ENCODE measurements at regions not wholly inside any gene's neighbourhood (a gene's known extent, or its start where the extent isn't known, plus 50 kb on each side); places are given as distances from the start of the nearest gene placed in this dataset.

DNA sequence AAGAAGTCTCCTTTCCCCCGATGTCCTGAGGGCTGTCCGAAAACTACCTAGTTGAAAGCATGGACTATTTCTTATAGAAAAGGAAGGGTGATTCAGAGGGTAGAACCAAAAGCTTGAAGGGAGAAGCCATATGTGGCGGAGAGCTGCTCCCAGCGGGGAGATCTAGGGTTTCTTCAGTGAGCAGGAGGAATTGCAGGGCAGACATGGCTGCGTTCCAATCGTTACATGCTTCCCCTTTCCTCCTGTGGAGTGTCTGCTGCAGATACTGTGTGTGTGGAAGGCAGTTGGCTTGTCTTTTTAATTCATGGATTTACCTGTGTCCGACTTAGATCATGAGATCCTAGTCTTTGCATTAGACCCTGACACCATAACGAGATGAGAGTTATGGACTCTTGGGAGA, 799.5 kb downstream of the QKI start:
- DNase-seq (ENCODE audit: low spot score), result no peak

DNA sequence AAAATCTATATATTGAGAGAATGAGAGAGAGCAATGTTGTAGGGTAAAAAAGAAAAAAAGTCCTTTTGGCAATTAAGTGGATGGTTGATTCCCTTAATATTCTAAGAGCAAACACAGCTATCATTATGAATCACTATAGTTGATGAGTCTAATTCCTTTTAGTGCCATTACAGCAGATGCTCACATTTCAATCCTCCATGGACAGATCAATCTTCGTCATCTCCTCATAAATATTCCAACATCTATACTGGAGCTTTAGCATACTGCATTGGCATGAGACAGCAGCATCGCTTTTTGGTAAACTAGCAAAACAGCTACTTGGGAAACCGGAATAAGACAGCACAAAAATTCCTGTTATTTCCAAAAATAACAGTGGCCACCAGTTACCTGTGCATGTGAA, 796.7 kb downstream of the QKI start:
- DNase-seq (ENCODE audit: low spot score), result no peak

DNA sequence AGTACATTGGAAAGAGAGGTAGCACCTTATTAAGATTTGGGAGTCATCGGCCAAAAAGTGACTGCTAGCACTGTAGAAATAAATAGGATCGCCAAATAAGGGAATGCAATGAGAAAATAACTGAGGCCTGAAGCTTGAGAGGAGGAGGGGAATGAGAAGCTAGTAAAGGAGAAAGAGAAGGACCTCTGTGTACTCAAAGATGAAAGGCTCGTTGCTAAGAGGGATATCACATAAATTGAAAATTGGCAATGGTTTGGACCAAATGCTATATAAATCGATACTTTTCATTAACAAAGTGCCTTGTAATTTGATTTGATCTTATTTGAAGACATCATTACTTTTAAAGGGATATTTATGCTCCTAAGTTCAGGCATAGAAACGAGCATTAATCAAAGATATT, 796.3 kb downstream of the QKI start:
- DNase-seq (ENCODE audit: low spot score), result no peak

DNA sequence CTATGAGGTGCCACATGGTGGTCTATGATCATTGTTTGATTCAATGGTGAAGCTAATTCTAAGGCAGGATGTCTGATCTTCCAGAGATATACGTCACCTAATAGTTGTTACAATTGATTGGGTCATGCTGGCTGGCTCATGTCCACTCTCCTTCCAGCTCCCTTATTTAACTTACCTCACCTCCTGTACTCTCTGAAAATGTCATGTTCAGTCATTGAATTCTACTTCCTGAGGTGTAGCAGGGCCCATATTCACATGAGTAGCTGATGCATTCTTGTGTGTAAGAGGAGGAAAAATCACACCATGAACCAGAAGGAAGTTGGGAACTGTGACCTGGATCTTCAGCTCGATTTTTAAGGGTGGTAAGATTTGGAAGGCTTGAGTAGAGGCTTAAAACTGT, 795.8 kb downstream of the QKI start:
- no peak for DNase-seq (ENCODE audit: low spot score)

DNA sequence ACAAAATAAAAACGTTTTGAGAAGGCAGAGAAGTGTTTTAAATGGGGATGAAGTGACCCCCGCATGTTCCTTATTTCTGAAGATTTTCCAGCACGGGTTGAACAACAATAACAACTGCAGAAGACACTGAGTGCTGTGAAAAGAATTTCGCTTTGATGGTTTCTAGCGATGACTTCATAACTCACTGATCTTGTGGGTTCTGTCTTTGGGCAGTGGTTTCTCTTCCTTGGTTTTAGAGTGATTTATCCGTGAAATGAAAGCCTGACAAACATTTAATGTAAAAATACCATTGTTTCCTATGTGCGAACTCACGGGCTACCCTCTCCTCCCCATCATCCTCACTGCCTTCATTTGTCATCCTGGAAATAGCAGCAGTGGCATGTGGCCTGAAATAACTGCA, 793.9 kb downstream of the QKI start:
- no peak for DNase-seq (ENCODE audit: low spot score)

DNA sequence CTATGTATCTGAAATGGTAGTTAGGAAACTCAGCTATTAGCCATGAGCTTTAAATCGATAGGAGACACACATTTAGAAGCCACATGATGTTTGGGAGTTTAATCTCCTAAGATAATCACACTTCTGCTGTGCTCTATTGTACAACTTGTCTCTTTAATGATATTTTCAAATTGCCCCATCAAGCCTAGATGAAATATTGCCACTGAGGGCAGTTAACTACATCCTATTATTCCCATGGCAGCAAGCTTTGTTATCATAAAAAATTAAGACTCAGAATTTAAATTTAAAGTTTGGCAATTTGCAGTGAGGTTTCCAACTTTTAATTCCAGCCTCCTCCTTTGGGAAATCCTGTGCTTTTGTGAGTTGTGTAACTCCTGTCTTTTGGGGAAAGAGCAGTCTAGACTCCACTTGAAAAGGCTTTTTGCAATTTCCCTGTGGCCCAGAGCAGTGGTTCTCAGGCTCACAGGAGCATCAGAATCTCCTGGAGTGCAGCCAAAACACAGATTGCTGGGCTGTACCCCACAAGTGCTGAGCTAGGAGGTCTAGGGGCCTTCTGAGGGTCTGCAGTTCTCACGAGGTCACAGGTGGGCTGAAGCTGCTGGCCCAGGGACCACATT, 792.4 kb downstream of the QKI start:
- DNase-seq (ENCODE audit: low spot score), result no peak

DNA sequence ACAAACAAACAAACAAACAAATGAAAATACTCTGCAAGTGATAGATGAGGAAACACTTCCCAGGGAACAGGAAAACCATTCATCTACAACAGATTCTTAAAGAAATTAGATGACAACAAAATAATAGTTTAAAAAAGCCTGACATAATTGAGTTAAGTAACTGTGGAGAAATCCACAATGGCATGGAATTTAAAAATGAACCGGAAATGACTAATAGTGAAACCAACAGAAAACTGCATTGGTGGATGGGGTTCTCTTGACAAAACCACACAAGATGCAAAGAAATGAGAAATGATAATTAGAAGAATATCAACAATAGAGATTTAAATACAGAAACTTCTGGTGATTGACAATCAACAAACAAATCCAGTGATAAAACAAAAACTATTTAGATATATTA, 785.6 kb downstream of the QKI start:
- no peak for DNase-seq (ENCODE audit: low spot score)

DNA sequence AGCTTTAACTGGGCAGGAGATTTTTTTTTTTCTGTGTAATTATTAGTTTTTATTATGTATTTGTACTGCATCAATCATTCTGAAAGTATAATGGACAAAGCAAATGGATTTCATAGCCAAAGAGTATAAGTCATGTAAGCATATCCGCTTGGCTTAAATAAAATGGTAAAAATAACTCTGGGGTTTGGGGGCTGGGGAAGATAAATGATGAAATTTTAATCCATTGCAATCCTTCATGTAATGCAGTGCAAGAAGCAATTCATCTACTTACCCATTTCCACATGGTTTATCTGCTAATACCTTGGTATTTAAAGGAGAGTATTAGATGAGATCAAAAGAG, 781.4 kb downstream of the QKI start:
- no peak for DNase-seq (ENCODE audit: low spot score)

DNA sequence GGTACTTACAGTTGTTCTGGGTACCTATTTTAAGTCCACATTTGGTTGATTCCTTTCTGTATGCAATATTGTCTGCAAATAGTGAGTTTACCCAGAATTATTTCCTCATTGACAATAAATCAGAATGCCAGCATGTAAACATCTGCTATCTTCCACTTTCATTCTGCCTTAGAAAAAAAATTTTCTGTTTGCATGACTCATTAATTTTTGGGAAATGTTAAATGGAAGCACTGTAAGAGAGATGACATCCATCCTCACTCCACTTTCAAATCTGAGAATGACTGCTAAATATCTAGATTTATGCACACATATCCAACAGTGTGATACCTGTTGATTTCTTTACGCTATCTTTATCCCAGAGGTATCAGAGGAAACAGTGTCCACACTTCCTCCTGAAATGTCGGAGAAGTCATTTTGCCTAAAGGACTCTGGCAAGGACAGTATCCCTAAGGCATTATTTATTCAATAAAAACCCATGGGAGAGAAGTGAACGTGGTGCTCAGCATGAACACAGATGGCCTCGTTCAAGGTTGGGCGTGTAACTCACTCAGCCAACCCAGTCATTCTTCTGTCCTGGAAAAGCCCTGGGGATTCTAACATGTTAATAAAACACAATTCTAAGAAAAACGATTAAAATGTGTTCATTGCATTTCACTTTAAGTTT, 780.9 kb downstream of the QKI start:
- DNase-seq (ENCODE audit: low spot score), result no peak

DNA sequence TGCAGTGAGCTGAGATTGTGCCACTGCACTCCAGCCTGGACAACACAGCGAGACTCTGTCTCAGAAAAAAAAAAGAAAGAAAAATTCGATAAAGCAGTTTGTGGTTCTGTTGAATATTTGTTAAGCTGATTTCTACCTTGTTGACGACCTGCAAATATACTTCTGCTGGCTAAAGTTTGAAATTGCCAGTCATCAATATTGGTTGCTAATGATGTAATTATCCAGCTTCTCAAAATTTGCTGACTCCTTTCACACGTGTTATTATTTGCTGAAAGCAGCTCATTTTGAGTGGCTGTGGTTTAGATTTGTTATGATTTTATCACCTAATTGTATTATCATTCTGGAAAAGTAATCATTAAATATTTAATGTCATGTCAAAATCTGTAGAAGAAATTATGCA, 774.3 kb downstream of the QKI start:
- no peak for DNase-seq (ENCODE audit: low spot score)

DNA sequence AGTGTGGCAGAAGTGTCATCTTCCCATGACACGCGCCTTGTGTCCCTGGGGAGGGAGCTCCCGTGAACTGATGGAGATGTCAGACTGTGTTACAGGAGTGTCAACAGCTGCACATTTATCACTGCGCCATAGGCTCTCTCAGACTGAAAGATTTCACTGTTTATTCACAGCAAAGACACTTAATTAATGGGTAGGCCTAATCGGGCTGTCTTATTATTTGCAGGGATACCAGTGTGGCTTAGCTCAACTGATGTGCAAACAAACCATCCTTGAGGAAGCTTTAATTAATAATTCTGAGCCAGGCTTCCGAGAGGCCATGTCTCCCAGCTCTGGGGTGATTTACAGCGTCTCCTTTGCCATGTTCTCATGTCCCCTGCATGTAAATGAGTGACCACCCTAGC, 771.0 kb downstream of the QKI start:
- no peak for DNase-seq (ENCODE audit: low spot score)

DNA sequence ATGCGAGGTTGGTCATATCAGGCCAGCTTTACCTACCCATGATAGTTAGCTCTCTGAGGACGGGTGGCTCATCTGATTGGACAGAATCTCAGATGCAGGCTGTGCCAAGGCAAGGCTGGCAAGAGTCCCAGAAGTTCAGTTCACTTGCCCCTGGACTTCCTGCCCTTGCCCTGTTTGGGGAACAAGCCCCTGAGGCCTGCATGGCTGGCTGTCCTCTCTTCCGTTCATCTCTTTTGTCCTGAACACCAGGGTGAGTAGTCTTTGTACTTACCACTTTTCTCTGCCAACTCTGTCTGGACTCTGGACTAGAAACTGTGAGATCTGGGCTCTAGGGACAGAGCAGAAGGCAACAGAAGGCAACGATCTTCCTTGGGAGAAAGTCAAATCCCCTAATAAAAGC, 769.9 kb downstream of the QKI start:
- no peak for DNase-seq (ENCODE audit: low spot score)

DNA sequence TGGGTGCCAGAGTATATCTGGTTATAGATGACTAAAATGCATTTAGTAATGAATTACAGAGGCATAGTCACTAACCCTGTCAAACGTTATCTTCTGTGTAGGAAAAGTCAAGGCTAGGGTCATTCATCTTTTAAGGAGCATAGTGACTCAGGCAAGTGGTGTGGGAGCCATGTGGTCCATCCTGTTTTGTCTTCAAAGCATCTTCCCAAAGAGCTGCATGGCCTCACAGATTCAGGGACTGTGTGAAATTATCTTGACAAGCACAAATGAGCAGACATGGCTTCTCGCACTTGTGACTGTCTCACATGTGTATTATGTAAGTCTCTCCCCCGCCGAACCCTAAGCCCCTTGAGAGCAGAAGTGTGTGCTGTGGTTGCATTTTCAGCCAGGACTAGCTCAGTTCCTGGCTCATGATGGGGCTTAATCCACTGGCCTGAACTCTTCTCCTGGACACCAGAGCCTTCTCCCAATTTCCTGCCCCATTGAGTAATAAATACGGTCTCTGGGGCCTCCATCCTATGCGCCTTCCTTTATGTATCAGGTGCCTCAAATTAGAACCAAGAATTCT, 769.1 kb downstream of the QKI start:
- DNase-seq (ENCODE audit: low spot score), result no peak

DNA sequence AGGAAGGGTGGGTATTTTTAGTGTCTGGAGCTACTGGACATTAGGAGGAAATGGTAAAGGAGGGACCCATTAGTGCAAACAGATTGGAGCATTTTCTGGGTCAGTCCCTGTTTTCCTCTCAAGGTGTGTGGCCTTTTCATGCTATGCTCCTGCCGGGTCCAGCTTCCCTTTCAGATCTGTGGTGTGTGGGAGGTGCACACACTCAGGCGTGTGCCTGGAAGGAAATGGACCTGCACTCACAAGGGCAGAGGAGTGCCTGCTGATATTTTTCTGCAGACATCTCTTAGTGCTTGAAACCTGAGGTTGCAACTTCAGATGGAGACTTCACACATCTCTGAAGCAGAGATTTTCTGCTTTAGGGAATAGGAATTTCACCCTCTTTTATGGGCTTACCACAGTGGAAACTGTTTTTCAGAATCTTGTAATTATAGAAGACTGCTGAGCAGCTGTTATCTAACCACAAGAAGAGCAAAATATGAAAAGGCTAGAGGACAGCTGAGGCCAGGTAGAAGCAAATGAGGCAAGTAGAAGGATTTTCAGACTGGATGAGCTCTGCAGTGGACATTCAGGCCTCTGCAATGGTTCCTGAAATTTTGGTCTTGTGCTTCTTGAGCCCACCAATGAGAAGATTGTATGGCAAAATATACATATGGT, 764.3 kb downstream of the QKI start:
- DNase-seq (ENCODE audit: low spot score), result no peak

DNA sequence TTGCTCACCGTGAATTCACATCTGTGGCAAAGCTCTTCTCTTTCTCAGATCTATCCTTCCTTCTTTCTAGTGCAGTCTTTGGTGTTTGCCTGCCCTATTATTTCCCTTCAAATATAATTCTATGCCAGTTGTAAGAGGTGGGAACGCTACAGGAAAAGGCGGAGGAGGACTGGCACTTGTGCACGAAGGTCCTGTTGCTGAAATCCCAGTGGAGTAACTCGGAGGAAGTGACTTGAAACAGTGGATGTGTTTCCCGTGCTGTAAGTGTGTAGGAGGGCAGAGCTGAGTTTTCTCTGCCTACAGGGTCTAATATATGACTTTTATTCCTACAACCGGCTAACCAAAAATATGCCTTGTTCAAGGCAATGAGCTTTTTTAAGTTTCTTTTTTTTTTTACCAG, 754.8 kb downstream of the QKI start:
- DNase-seq (ENCODE audit: low spot score), result no peak

DNA sequence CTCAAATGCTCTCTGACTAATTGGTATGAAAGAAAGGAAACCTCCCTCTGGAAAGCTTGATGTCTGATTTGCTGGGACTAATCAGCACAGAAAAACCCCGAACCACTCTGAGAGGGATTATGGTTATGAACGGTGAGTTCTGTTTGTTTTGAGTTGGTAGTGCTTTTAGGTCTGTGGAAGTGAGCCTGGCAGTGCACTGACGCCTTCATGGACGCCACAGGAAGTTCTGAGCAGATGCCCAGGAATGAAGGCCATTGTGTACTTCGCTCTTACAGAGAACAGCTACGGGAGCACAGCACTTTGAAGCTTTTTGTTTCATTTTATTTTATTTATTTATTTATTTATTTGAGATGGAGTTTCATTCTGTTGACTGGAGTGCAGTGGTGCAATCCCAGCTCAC, 754.1 kb downstream of the QKI start:
- DNase-seq (ENCODE audit: low spot score), result no peak

DNA sequence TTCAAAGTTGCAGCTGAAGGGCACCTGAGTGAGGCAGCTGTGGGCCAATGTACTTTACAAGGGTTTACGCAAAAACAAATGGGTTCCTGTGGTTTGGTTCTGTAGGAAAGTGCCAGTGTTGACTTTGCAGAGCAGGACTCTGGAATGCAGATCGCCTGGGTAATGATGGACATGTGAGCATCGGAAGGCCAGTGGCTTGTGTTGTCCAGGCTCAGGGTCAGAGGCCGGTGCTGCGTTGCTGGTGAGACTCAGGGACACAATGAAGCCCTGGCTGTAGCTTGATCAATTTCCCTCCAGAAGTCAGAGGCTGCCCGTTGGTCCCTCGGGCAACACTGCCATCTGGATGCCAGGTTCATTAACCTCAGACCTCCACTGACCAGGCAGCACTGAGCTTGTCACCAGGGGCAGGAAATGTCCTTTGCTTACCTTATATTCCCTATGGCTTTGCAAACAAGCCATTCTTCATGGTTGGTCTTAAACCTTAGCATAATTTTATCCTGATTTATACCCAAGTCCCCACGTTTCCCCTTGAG, 753.4 kb downstream of the QKI start:
- DNase-seq (ENCODE audit: low spot score), result no peak

DNA sequence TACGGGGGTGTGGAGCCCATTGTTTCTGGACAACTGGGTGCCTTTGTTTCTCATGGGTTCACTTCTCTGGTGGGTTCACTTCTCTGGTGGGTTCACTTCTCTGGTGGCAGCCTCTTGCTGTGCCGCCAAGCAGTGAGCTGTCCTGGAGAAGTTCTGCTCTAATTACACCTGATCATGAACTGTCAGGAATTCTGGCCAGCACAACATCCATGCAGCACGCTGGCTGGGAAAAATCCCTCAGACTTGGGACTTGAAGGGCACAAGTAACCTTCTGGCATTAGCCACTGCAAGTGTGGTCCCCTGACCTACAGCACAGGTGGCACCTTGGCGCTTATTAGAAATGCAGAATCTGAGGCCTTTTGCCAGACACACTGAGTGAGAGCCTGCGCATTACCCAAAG, 752.5 kb downstream of the QKI start:
- DNase-seq (ENCODE audit: low spot score), result no peak

DNA sequence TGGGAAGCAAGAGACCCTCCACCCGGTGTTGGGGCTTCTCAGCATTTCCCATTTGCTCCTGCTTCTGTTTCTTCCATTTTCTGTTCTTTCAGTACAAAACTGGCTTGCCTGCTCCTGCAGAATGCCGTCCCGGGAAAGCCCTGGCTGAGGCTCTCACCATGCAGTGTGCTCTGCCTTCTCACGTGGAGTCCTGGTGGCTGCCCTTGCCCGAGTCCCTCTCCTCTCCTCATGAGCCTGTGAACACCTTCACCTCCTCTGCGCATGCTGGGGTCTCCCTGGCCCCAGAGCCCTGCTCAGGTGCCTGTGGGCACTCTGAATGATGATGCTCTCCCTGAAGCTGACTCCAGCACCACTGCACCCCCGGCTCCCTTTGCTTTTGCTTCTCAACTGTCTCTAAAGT, 752.0 kb downstream of the QKI start:
- no peak for DNase-seq (ENCODE audit: low spot score)

DNA sequence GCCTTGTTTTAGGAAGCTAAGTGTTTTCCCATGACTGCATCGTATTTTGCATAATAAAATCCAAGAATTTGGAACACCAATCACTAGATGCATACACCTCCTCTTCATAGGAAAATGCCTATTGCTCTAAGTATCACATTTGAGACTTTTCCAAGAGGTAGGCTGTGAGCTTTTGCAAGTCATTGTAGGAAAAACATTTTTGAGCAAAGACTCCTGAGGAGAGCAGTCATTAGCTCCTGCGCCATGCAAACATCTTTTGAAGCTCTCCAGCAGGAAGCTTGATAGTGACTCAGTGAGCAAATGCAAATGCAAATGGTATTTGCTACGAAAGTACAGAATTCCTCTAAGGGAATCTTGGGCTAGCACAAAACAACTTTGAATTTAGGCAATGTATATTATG, 750.4 kb downstream of the QKI start:
- DNase-seq (ENCODE audit: low spot score), result no peak

DNA sequence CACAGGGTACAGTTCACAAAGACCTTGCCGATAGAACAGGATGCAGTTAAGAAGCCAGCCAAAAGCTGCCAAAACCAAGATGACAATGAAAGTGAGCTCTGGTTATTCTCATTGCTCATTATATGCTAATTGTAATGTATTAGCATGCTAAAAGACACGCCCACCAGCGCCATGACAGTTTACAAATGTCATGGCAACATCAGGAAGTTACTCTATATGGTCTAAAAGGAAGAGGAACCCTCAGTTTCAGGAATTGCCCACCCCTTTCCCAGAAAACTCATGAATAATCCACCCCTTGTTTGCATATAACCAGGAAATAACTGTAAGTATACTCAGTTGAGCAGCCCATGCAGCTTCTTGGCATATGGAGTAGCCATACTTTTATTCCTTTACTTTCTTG, 748.7 kb downstream of the QKI start:
- no peak for DNase-seq (ENCODE audit: low spot score)

DNA sequence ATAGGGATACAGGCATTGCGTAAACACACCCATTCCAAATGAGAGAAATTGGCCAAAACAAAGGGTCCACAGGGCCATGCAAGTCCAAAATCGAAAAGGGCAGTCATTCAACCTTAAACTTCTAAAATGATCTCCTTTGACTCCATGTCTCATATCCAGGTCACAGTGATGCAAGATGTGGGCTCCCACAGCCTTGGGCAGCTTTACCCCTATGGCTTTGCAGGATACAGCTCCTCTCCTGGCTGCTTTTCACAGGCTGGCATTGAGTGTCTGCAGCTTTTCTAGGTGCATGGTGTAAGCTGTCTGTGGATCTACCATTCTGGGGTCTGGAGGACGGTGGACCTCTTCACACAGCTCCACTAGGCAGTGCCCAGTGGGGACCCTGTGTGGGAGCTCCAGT, 744.5 kb downstream of the QKI start:
- DNase-seq (ENCODE audit: low spot score), result no peak

DNA sequence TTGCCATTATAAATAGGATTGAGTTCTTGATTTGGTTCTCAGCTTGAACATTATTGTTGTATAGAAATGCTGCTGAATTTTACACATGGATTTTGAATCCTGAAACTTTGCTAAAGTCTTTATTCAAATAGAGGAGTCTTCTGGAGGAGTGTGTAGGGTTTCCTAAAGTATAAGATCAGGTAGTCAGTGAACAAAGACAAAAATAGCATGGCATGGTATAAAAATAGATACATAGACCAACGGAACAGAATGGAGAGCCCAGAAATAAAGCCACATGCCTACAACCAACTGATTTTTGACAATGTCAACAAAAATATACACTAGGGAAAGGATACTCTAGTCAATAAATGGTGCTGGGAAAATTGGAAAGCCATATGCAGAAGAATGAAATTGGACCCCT, 740.1 kb downstream of the QKI start:
- DNase-seq (ENCODE audit: low spot score), result no peak

DNA sequence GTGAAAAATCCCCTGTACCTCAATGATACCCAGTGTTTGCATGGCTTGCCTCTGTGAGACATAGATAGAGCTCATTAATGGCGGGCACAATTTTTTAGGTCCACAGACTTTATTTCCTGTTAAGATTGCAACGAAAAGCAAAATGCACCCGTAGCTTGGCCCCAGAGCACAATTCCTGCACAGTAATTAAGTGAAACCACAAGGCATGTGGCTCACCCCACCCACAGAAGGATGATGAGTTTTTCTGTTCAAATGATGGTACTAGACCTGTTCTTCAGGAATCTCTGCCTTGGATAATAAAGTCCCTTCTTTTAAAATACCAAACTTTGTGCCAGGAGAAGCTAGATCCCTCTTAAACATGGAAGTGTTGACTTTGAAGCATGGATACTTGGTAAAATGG, 738.1 kb downstream of the QKI start:
- no peak for DNase-seq (ENCODE audit: low spot score)

All from SW480 (cell line).